ENCODE measurements at regions not wholly inside any gene's neighbourhood (a gene's known extent, or its start where the extent isn't known, plus 50 kb on each side); places are given as distances from the start of the nearest gene placed in this dataset.
"Not testable (repeated sequence)": the region's sequence is repeated elsewhere in the genome, so short reads cannot be mapped to it uniquely, and the experiment has no call there.

DNA sequence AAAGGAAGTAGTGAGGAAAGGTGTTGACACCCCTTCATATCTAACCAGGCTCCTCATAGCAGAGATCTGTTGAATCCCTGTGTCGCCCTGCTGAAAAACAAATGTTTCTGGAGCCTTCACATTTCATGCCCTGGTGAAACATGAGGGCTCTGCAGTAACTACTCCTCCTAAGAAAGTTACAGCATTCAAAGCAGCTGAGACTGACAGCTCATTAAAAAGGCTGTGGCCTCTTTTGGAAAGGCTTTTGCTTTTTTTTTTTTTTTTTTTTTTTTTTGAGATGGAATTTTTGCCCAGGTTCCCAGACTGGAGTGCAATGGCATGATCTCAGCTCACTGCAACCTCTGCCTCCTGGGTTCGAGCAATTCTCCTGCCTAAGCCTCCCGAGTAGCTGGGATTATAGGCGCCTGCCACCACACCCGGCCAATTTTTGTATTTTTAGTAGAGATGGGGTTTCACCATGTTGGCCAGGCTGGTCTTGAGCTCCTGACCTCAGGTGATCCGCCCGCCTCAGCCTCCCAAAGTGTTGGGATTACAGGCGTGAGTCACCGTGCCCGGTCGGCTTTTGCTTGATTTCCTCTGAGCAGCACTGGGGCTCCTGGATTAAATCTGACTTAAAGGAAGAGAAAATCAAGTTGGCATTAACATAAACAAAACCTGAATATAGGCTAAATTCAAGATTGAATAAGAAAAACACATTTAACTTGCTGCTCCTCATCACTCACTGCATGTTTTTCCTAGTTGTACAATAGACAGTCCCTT lies 112.9 kb downstream of the PCSK1 start:
- DNase-seq, result not testable (repeated sequence)

GRCh38 chr5:96318569-96319110 lies 114.4 kb downstream of the PCSK1 start:
- no peak for DNase-seq

DNA sequence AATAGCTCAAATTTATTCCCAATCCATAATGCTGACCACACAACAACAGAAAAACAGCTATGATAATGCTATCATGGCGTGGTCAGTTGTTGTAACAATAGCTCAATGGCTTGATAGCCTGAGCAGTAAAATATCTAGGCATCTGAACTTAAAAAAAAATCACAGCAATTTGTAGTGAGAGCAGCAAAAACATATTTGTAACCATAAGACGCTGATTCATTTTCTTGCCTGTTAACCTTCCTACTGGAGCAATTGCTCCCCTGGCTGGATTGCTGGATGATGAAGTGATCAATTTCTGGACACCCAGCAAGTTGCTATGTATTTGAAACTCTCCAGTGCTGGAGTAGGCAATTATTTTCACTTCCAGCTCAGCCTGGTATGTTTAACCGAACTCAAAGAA lies 115.1 kb downstream of the PCSK1 start:
- DNase-seq, result no peak

DNA sequence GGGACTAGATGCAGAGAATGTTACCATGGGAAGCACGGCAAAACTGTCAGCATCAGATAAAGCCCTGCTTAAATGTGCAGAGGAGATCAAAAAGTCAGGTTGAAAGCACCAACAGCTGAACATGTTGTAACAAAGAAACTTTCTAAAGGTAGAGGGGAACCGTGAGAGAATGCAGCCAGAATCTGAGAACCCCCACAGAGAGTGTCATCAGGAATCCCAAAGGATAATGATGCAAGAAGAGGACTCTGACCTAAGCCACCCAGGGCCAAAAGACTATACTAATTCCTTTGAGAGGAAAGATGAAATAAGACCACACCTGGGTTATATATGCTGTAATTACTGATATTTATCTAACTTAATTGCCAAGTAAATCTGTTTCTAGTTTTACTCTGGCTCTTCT lies 116.6 kb downstream of the PCSK1 start:
- no peak for DNase-seq

DNA sequence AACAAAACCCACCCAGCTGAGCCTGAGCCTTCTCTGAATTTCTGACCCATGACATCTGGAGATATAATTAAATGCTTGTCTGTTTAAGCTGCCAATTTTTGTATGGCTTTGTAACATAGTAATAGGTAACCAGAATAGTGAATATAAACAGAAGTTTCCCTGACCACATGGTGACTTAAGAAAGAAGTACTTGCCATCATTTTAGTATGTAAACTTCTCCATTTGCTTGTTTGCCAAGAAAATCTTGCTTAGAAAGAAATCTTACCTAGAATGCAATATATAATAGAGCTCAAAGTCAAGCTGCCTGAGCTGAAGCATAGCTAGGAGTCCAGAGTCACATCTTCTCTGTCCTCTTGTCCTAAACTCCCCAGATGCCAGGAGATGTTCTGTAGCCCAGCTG lies 117.0 kb downstream of the PCSK1 start:
- no peak for DNase-seq

GRCh38 chr5:96315431-96315830 lies 117.6 kb downstream of the PCSK1 start:
- DNase-seq, result no peak

DNA sequence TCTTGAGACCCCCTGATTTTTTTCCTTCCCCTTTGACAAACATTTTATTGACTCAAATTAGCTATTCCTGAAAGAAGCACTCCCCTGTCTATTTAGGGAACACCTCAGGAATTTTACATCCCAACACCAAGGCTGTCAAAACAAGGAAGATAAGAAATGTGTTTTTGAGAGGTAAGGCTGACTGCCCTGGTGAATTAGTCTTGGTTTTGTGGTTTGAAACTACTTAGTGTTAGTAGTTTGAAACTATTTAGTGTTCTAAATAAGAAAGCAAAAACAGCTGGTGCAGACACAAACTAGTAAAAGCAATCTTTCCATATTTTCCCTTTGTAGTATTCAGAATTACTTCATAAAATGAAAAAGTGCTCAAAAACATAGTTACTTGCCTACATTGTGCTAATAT lies 120.7 kb downstream of the PCSK1 start:
- no peak for DNase-seq

DNA sequence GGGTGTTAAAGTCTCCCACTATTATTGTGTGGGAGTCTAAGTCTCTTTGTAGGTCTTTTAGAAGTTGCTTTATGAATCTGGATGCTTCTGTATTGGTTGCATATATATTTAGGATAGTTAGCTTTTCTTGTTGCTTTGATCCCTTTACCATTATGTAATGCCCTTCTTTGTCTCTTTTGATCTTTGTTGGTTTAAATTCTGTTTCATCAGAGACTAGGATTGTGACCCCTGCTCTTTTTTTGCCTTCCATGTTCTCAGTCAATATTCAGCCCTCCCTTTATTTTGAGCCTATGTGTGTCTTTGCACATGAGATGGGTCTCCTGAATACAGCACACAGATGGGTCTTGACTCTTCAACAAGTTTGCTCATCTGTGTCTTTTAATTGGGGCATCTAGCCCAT lies 126.0 kb downstream of the PCSK1 start:
- not testable (repeated sequence) for DNase-seq

- DNase-seq, result no peak
Measured at GRCh38 chr5:96302174-96302738, 130.8 kb downstream of the PCSK1 start.

GRCh38 chr5:96300976-96301375 lies 132.1 kb downstream of the PCSK1 start:
- no peak for DNase-seq

GRCh38 chr5:96297867-96298266 lies 135.2 kb downstream of the PCSK1 start:
- no peak for DNase-seq

DNA sequence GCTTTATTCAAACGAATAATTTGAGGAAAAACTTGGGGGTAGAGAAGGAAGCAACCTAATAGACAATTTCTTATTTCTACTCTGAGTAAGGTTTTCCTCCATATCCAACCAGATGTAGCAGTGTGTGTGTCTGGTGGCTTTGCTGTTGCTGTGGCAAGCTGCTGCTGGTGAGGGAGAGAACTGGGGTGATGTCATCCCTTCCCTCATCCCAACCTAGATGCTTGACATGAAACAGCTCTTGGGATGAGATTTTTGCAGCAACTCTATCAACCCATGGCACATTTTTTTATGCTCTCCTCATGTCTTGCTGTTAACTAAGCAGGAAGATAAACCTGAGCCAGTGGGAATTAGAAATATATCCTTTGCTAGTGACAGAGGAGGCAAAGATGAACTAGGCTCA lies 135.8 kb downstream of the PCSK1 start:
- DNase-seq, result no peak

DNA sequence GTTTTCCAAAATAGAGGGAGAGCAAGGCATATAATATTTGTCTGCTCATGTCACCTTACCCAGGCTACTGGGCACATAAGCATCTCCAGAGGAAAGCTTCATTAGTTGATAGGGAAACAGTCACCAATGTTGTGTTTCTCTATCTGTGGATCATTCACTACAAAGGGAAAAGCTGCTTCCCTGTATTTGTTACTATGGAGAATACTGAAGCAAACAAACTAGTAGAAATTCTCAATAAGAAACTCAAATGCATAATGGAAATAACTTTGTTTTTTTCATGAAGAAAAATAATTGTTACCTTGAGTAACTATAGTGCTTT lies 138.2 kb downstream of the PCSK1 start:
- no peak for DNase-seq

DNA sequence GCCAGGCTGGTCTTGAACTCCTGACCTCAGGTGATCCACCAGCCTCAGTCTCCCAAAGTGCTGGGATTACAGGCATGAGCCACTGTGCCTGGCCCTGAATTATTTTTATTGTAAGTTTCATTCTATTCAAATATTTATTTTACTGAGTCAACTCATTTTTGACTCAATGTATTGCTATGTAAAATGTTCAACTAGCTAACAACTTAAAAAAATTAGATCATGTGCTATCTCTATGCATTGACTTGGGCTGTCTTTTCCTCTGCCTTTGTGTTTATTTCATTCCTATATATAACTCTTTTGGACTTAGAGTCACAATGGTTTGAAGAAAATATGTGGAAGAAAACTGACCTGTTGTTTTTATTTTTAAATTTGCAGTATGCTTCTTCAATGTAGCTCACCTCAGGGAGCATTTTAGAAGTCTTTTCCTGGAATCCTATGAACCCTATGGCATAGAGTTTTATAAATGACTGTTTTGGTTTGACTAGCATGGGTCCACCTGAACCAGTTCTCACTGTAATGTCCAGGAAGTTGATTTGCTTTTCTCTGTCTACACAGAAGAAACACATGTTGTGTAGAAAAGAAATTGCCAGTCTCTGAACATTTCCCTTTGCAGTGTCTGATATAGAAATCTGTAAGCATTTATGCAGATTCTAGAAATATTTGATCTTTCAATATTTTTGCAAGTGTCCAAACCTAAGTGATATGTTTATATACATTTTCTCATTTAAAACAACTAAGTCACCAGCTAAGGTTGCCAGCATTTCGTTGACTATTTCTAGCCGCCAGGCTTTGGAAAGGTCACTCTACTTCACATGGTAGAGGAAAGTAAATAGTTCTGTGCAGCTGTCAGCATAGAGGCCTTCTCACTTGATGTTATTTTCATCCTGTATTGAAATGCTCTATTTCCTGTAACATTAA lies 138.8 kb downstream of the PCSK1 start:
- no peak for DNase-seq

- DNase-seq, result no peak
Measured at GRCh38 chr5:96292582-96293247, 140.3 kb downstream of the PCSK1 start.

GRCh38 chr5:96289287-96289686 lies 143.8 kb downstream of the PCSK1 start:
- DNase-seq, result not testable (repeated sequence)

DNA sequence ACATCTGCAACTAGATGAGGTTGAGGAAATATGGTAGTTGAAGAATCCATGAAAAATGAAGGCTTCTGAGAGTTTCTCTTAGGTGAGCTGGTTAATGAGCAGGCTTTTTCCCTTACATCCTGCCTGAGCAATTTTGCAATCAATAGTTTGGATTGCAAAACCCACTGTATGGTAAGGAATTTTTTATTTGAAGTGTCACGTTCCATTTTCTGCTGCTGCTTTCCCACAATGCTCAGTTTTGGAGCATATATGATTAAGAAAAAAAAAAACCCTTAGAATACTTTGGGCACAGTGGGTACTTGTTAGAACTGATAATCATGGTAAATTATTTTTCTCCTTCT lies 144.2 kb downstream of the PCSK1 start:
- no peak for DNase-seq

- no peak for DNase-seq
Measured at GRCh38 chr5:96288166-96288844, 144.7 kb downstream of the PCSK1 start.

DNA sequence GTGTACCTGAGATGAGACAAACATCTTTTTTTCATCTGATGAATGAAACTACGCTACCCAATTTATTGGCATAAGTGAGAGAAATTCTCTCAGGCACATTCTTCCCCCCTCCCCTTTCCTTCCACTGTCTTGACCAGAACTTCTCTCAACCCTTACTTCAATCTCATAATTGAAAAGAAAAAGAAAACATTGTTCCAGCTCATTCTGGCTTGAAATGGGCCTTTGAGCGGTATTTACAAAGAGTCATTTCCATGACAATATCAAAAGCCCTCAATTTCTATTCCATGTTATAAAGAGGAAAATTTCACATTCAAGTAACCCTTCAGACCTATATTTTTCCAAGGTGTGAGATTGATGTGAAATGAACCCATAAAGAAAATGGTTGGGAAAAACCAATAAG lies 145.9 kb downstream of the PCSK1 start:
- no peak for DNase-seq

- no peak for DNase-seq
Measured at GRCh38 chr5:96285823-96286222, 147.2 kb downstream of the PCSK1 start.

GRCh38 chr5:96284727-96285389 lies 148.2 kb downstream of the PCSK1 start:
- no peak for DNase-seq

DNA sequence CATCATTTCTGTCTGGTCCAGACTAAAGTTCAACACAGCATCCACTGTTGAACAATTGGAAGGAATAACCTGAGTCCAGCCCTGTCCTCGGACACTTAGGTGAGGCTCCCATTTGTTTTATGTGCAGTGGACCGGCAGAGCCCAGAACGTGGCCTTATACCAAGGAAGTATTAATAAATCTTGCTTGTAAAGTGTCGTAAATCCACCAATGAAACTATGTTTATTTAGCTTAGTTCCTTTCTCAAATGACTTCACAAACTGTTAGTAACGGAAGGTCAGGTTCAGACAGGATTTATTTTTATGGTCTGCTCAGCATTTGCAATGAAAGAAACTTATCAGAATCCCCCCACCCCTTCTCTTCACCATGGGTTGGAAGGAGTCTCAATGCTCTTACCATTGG lies 149.5 kb downstream of the PCSK1 start:
- no peak for DNase-seq

Data from NCI-H748 treated with DMSO at 0.1 percent for 48 hours (cell line).